ENCODE measurements at regions not wholly inside any gene's neighbourhood (a gene's known extent, or its start where the extent isn't known, plus 50 kb on each side); places are given as distances from the start of the nearest gene placed in this dataset.

GRCh38 chr1:57901208-57901919 lies 477.5 kb upstream of the DAB1 start:
- peak; percentile 80 for DNase-seq

- no peak for DNase-seq
Observed at GRCh38 chr1:57898531-57898930, 474.7 kb upstream of the DAB1 start.

- no peak for DNase-seq
Observed at GRCh38 chr1:57897581-57897980, 473.7 kb upstream of the DAB1 start.

DNA sequence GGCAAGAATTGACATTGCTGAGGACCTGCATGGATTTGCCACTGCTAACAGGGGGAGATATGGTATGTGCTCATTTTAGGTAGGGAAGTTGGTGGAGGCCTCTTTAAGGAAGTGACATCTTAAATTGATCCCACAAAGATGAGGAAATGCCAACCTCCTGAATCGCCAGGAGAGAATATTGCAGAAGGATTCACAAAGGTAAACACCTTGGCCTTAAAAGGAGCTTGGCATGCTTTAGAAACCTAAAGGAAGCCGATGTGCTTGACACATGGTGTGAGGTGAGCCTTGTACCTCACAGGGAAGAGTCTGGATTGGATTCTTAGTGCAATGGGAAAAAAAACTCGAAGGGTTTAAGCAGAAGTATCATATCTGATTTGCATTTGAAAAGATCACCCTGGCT lies 470.5 kb upstream of the DAB1 start:
- DNase-seq: no peak

GRCh38 chr1:57889676-57890320 lies 465.9 kb upstream of the DAB1 start:
- DNase-seq: no peak

- DNase-seq: peak; percentile 3
Observed at GRCh38 chr1:57887964-57888491, 464.2 kb upstream of the DAB1 start.

DNA sequence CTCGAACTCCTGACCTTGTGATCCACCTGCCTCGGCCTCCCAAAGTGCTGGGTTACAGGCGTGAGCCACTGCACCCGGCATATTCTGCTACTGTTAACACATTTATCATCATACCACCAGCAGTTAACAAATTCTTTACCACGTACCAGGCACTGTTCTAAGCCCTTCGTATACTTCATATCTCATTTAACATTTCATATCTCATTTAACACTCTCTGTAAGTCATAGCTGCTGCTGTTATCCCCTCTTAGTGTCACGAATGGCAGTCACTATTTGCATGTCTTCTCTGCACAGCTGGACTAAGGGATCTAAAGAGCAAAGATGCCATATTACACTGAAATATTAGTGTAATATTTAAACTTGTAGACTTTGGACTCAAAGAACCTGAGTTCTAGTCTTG lies 462.5 kb upstream of the DAB1 start:
- DNase-seq: no peak

DNA sequence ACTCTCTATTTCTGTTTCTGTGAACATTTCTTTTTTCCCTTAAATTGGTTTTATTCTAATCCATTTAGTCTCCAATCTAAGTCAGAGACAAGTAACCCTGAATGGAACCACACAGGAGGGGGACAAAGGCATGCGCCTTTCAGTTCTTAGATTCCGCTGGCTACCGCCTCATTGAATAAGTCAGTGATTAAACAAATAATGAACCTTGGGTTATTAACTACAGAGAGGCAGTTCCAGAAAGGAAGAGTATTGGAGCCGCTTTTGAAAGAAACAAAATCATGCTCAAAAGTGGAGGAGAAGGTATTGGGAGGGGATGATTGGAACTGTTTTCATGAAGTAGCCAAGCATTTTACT lies 459.8 kb upstream of the DAB1 start:
- no peak for DNase-seq

DNA sequence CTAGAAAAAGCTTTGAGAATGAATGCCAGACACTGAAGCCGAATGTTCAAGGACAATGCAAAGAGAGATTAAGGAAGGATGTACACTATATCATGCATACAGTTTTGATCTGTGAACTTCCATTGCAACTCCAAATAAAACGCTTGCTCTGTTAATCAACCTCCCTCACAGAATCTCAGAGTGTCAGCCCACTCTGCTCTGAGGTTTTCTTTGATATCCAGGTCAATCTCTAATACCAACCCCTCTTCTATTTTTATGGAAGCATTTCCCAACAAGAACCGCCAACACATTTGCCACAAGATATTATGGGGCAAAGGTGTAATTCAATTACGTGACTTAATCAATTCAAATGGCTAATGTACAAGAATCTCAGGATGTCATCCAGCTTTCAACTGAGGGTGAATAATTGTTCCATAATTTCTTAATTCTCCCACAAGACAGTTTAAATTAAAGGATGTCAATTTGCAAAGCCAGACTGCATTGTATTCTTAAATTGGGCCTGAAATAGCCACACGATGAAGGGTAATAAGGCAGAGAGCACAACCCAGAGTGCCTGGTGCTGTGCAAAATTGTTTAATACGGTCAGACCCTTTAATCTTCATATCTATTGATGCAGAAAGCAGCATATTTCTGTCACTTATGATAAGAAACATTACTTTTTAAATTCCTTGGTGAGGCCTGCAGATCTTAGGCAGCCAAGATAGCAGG lies 459.2 kb upstream of the DAB1 start:
- DNase-seq: no peak

DNA sequence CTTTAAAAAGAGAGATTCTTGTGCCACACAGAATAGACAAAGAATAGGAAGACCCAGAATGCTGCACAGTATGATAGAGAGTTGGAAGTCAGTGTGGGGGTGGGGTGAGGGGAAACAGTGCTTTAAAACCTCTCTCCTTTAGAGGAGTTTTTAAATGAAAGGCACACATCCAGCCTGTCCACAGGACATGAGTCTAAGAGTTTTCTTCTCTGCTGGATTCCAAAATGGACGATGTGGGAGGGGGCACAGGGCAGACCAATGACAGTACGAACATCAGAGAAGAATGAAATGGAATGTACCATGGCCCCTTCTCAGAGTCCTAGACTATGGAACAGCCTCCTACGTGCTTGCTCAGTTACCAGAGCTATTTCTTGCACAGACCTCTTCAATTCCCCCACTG lies 458.2 kb upstream of the DAB1 start:
- DNase-seq: no peak

- DNase-seq: no peak
Observed at GRCh38 chr1:57881639-57882038, 457.8 kb upstream of the DAB1 start.

DNA sequence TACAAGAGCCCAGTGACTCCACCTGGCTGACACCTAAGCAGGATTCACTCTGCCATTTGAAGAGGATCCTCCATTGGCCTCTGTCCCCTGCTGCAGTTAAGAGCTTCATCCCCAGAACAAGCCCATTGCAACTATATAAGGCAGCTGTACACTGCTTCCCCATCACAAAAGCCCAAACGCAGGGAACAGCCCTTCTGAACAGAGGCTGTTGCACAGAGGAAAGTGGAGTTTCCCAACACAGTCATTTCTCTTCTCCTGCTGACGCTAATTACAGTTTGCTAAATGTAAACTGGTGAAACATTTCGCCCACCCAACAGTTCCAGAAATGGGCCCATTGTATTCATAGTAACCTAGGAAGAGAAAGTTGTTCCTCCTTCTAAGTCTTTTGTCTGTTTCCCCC lies 455.8 kb upstream of the DAB1 start:
- no peak for DNase-seq

DNA sequence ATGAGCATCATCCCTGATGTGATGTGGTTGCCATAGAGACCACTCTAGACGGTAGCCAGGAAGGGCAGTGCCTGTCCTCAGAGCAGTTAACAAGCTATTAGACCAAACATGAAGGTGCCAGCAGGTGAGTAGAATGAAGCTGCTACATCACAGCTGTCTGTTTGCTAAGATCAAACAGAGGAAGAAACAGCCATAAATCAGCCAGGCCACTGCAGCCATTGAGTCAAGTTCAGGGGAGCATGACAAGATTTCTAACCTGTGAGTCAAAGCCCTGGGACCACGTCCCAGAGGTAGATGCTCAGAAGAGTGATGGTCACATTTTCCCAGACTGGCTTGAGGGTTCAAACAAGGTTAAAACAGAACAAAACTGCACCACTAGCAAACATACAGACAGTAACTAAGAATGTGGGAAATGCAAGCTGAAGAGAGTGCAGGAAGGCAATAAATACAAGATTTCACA lies 450.6 kb upstream of the DAB1 start:
- peak; percentile 89 for DNase-seq

DNA sequence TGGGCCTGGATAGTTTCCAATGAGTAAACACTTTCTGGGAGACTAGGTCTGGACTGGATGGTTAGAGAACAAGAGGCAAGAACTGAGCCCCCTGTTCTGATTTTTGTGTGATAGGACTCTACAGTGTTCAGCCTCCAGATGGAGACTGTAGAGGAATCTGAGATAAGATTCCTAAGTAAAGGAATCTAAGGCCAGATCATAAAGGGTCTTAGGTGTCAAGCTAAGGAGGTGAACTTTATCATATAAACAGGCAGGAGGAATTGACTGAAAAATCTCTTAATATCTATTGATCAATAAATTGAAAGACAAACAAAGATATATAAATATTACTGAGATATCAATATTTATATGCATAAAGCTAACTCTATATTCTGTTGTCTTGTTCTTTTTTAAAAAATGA lies 449.1 kb upstream of the DAB1 start:
- DNase-seq: no peak

DNA sequence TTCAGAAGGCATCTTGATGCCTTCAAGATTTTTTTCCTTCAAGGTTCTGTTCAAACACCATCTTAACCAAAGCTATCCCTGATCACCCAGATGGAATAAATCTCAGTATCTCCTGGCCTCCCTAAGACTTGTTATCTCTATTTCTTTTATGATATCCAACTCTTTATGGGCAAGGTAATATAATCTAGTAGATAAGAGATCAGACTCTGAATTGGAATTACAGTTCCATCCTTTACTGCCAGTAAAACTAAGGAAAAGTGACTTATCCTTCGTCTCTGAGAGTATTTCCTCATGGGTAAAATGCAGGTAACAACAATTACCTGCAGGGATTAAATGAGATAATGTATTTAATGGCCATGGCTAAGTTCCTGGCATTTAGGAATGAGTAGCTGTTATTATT lies 445.0 kb upstream of the DAB1 start:
- no peak for DNase-seq

- no peak for DNase-seq
Observed at GRCh38 chr1:57868239-57868638, 444.4 kb upstream of the DAB1 start.

DNA sequence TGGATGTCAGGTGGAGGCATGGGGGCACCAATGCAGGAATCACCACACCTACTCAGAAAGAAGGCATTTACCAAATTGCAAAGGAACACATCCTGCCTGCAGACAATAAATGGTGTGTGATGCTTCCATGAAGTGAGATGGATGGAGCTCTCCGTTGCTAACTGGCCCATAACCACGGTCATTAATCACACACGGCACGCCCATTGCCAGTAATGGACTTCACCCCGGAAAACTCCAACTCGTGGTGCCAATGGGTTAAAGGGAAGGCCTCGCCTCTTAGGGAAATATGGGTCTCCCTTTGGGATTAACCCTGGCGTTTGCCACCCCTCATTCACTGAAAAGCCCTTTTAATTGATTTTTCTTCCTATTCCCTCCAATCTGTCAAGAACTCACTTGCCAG lies 443.1 kb upstream of the DAB1 start:
- no peak for DNase-seq

- DNase-seq: no peak
Observed at GRCh38 chr1:57860931-57861565, 437.2 kb upstream of the DAB1 start.

- DNase-seq: no peak
Observed at GRCh38 chr1:57860325-57860724, 436.5 kb upstream of the DAB1 start.

DNA sequence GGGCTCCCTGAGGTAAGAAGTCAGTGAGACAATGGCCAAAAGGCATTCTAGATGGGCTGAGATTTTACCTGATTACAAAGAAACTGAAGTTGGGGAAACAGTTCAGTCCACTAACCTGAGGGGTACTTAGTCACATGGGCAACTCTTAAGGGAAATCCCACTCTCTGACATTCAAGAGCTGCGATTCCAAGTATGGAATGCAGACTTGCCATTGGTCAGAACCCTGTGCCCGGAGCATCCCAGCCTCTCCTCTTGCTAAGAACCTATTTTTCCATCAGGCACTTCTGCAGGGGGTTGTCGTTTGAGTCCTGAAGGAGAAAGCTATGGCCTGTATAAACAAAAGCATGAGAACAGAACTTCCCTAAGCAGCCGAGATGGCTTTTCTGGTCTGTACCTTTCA lies 434.9 kb upstream of the DAB1 start:
- DNase-seq: no peak

DNA sequence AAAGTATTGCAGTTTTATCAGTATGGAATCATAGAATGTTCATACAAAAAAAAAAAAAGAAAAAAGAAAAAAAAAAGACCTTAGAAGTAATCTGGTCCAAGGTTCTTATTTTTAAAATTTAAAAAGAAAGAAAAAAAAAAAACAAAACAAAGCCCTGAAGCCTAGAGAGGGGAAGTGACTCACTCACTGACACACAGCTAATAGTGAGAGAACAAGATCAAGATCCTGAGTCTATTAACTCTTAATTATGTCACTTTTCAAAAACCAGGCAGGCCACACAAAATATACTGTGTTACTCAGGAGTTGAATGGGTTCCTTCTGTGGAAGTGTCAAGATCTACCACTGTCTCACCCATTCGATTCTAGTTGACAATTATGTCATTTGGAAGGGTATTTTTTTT lies 433.9 kb upstream of the DAB1 start:
- no peak for DNase-seq

DNA sequence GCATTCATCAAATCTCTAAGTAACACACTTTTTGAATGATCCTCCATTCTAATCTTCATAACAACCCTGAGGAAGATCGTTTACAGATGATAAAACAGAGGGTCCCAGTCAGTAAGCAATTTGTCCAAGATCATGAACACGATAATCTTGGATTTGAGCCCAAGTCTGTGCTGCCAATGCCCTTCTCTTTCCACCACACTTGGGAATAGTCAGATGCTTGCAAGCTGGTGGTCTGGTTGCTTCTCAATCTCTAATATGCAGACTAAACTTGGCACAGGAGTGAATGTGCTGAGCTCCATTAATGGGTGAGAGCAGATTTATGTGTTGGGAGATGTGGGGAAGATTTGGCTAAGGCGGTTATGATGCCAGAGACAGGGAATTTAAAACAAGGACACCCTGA lies 430.6 kb upstream of the DAB1 start:
- DNase-seq: no peak

DNA sequence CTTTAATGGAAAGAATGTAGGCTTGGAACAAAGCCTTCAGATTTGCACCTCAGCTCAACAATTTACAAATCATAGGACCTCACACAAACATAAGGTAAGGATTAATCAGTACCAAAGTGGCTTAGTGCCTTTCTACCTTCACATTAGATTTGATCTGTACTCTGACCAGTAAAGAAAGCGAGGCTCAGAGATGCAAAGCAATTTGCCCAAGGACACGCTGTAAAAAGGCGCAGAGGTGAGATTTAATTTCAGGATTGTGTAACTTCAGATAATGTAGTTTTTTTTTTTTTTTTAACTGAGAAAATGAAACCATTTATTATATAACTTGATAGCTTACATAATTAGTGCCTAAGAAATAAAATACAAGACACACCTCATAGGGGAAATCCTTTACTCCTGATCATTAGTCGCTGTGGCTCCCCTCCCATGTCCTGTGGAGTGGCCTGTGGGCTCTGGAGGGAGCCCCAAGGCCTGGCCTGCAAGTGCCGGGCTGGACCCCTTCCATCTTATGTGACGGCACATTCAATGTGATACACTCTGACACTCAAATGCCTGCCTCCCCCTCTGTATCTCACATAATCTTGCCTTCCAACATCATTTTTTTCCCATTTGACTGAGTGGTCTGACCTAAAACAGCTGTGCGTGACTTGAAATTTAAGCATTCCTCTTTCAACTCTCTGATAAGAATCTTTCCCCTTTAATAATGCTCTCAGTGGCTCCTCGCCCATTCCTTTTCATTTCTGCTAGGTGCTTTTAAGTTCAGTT lies 426.5 kb upstream of the DAB1 start:
- no peak for DNase-seq
